ENCODE measurements at regions not wholly inside any gene's neighbourhood (a gene's known extent, or its start where the extent isn't known, plus 50 kb on each side); places are given as distances from the start of the nearest gene placed in this dataset.

- TF ChIP-seq EZH2phosphoT487 (IDR thresholded peaks at IDR 0.05; ENCODE audit: insufficient read depth, low read depth) (no peak), EZH2 (IDR thresholded peaks at IDR 0.05; ENCODE audit: insufficient read depth, poor library complexity, severe bottlenecking) (no peak)
These were observed 118.1 kb downstream of the FOXI3 start for GRCh38 chr2:88334418-88334817.
